ENCODE measurements at regions not wholly inside any gene's neighbourhood (a gene's known extent, or its start where the extent isn't known, plus 50 kb on each side); places are given as distances from the start of the nearest gene placed in this dataset.
"Not testable (repeated sequence)": the region's sequence is repeated elsewhere in the genome, so short reads cannot be mapped to it uniquely, and the experiment has no call there.

- no peak for DNase-seq
Observed at GRCh38 chr7:41463770-41464470, 239.0 kb downstream of the INHBA start.

GRCh38 chr7:41459623-41460261 lies 243.1 kb downstream of the INHBA start:
- DNase-seq = no peak

GRCh38 chr7:41459183-41459582 lies 243.7 kb downstream of the INHBA start:
- no peak for DNase-seq

GRCh38 chr7:41457832-41458437 lies 245.0 kb downstream of the INHBA start:
- no peak for DNase-seq

GRCh38 chr7:41451826-41452225 lies 251.1 kb downstream of the INHBA start:
- no peak for DNase-seq

- no peak for DNase-seq
Observed at GRCh38 chr7:41449694-41450093, 253.2 kb downstream of the INHBA start.

- no peak for DNase-seq
Observed at GRCh38 chr7:41449286-41449685, 253.6 kb downstream of the INHBA start.

- DNase-seq = no peak
Observed at GRCh38 chr7:41448104-41448503, 254.8 kb downstream of the INHBA start.

GRCh38 chr7:41447450-41448042 lies 255.3 kb downstream of the INHBA start:
- no peak for DNase-seq

GRCh38 chr7:41446606-41447449 lies 256.1 kb downstream of the INHBA start:
- DNase-seq = no peak

- no peak for DNase-seq
Observed at GRCh38 chr7:41445946-41446345, 256.9 kb downstream of the INHBA start.

GRCh38 chr7:41445432-41445831 lies 257.5 kb downstream of the INHBA start:
- no peak for DNase-seq

- DNase-seq = no peak
Observed at GRCh38 chr7:41439515-41439879, 263.4 kb downstream of the INHBA start.

GRCh38 chr7:41438705-41439514 lies 264.0 kb downstream of the INHBA start:
- no peak for DNase-seq

GRCh38 chr7:41437257-41438196 lies 265.4 kb downstream of the INHBA start:
- no peak for DNase-seq

- no peak for DNase-seq
Observed at GRCh38 chr7:41436139-41436538, 266.8 kb downstream of the INHBA start.

GRCh38 chr7:41435020-41435419 lies 267.9 kb downstream of the INHBA start:
- DNase-seq = not testable (repeated sequence)

GRCh38 chr7:41431671-41432070 lies 271.2 kb downstream of the INHBA start:
- no peak for DNase-seq

- no peak for DNase-seq
Observed at GRCh38 chr7:41428381-41428780, 274.5 kb downstream of the INHBA start.

- DNase-seq = no peak
Observed at GRCh38 chr7:41425926-41426325, 277.0 kb downstream of the INHBA start.

GRCh38 chr7:41421056-41421455 lies 281.8 kb downstream of the INHBA start:
- DNase-seq = no peak
